Heart left ventricle (tissue), 13 donors: ENCODE measurements at regions not wholly inside any gene's neighbourhood (a gene's known extent, or its start where the extent isn't known, plus 50 kb on each side); places are given as distances from the start of the nearest gene placed in this dataset.

ENCODE experiments used
- POLR2A ChIP-seq, 2 donors: fragments of 450-650 bp; IDR thresholded peaks; one replicate each; pipeline ENCODE4 v1.6.1; 2017; ENCODE audit warnings: antibody characterized with exemption in 2 of 2, mild to moderate bottlenecking in 2 of 2, moderate library complexity in 2 of 2
- TF ChIP-seq, protein P1 (sequence below), 12 donors: fragments of 200-600 bp; sonication (generic) in 4 of 12; IDR thresholded peaks; one replicate each; pipeline versions ENCODE4 v1.5.0 to v1.8.0; 2018 to 2022; ENCODE audit warnings: antibody characterized with exemption in 12 of 12, mild to moderate bottlenecking in 5 of 12
- donor health status: ischemic (EF 13 %, LVEDD 7.1; RV severe dilation, severe dysfunction).
- donor health status: DM: no; HTN: yes; CAD: no.
- donor health status: DM: no; HTN: no; CAD: no.
- donor health status: ischemic (EF 25% LVEDD 6.9; RV normal size, moderate dysfunction).
- donor health status: ischemic (EF 25% LVEDD 5.7; RV mildly dilated, moderate dysfunction).
- donor health status: ischemic (EF 35%, LVEDD 5.7; RV mildly dilated, moderate dysfunction).
- donor health status: nonischemic (EF 11% LVEDD 7.7; RV severe dilation, severe dysfunction).
- donor health status: DM: yes; HTN: yes; CAD: no.
- donor health status: PGD.
- donor health status: ischemic (EF 29% LVEDD 5.4; RV normal size, mild dysfunction).
- donor health status: nonischemic (EF 23%, LVEDD 6.1; RV moderate dilation, normal function).

DNA sequence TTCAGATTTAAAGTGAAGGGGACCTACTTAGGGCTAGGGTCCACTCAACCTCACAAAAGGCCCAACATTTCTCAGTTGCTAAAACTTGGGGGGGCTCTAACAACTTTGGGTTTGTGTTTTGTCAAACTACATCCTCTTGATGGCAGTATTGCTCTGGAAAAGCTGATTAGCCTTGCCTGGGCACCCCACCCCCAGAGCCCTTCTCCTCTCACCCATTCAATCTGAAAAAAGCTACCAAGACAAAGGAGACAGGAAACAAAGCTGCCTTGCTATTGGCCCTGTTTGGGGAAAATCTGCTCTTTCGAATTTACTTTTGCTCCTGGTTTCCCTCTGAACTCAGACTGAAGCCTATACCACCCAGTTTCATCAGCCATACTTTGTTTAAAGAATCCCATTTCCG, 195.2 kb upstream of the STK26 start:
- TF ChIP-seq, protein P1, sequence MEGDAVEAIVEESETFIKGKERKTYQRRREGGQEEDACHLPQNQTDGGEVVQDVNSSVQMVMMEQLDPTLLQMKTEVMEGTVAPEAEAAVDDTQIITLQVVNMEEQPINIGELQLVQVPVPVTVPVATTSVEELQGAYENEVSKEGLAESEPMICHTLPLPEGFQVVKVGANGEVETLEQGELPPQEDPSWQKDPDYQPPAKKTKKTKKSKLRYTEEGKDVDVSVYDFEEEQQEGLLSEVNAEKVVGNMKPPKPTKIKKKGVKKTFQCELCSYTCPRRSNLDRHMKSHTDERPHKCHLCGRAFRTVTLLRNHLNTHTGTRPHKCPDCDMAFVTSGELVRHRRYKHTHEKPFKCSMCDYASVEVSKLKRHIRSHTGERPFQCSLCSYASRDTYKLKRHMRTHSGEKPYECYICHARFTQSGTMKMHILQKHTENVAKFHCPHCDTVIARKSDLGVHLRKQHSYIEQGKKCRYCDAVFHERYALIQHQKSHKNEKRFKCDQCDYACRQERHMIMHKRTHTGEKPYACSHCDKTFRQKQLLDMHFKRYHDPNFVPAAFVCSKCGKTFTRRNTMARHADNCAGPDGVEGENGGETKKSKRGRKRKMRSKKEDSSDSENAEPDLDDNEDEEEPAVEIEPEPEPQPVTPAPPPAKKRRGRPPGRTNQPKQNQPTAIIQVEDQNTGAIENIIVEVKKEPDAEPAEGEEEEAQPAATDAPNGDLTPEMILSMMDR (IDR thresholded peaks at IDR 0.05), result peak in 5 of 12 donors; percentile 4 to 19 (median 15)
- no peak for TF ChIP-seq POLR2A (IDR thresholded peaks at IDR 0.05)
